GM12878 (cell line): ENCODE measurements at regions not wholly inside any gene's neighbourhood (a gene's known extent, or its start where the extent isn't known, plus 50 kb on each side); places are given as distances from the start of the nearest gene placed in this dataset.

ENCODE experiments used
- E2F8 ChIP-seq: fragments of 450-650 bp; IDR thresholded peaks from 2 replicates; pipeline ENCODE4 v1.6.1; 2018; ENCODE audit warnings: mild to moderate bottlenecking, low read depth, moderate library complexity; ENCODE audit not compliant: partially characterized antibody
- HSF1 ChIP-seq: fragments of 150-350 bp; IDR thresholded peaks from 2 replicates; pipeline ENCODE4 v1.6.1; 2014; ENCODE audit warnings: mild to moderate bottlenecking, low read depth, low read length
- JUND ChIP-seq: IDR thresholded peaks from 2 replicates; pipeline ENCODE4 v1.6.1; 2012; ENCODE audit warnings: low read depth, mild to moderate bottlenecking, low read length, improper control_type of control experiment, moderate library complexity
- MEF2B ChIP-seq: fragments of 450-650 bp; IDR thresholded peaks from 2 replicates; pipeline ENCODE4 v1.6.1; 2018; ENCODE audit warnings: mild to moderate bottlenecking, moderate library complexity; ENCODE audit not compliant: partially characterized antibody, poor library complexity, severe bottlenecking
- POU2F2 ChIP-seq: IDR thresholded peaks from 3 replicates; pipeline ENCODE4 v1.6.1; 2011; ENCODE audit warnings: low read depth, mild to moderate bottlenecking, low read length, borderline replicate concordance
- RAD51 ChIP-seq: fragments of 450-650 bp; IDR thresholded peaks from 2 replicates; pipeline ENCODE4 v1.6.1; 2016; ENCODE audit warnings: moderate library complexity, mild to moderate bottlenecking, inconsistent platforms
- RUNX3 ChIP-seq: IDR thresholded peaks from 2 replicates; pipeline ENCODE4 v1.6.1; 2012; ENCODE audit warnings: low read length, inconsistent platforms
- SIX5 ChIP-seq: IDR thresholded peaks from 2 replicates; pipeline ENCODE4 v1.6.1; 2011; ENCODE audit warnings: mild to moderate bottlenecking, low read depth, low read length, moderate library complexity; ENCODE audit not compliant: severe bottlenecking
- YY1 ChIP-seq: IDR thresholded peaks from 2 replicates; pipeline ENCODE4 v1.6.1; 2011; ENCODE audit warnings: low read depth, mild to moderate bottlenecking, low read length
- ZBTB33 ChIP-seq: fragments of 450-650 bp; IDR thresholded peaks from 2 replicates; pipeline ENCODE4 v1.6.1; 2017; ENCODE audit warnings: mild to moderate bottlenecking
- ZNF207 ChIP-seq: fragments of 450-650 bp; IDR thresholded peaks from 2 replicates; pipeline ENCODE4 v1.6.1; 2014; ENCODE audit warnings: antibody characterized with exemption, mild to moderate bottlenecking, borderline replicate concordance
- ZNF217 ChIP-seq: fragments of 450-650 bp; IDR thresholded peaks from 2 replicates; pipeline ENCODE4 v1.6.1; 2017; ENCODE audit warnings: antibody characterized with exemption, mild to moderate bottlenecking

- no peak for TF ChIP-seq ZBTB33
- no peak for TF ChIP-seq RUNX3
- TF ChIP-seq ZNF207, result no peak
- TF ChIP-seq ZNF217, result no peak
- TF ChIP-seq HSF1, result no peak
- no peak for TF ChIP-seq YY1
- TF ChIP-seq RAD51, result no peak
- no peak for TF ChIP-seq JUND
- no peak for TF ChIP-seq POU2F2
- TF ChIP-seq SIX5, result no peak
- no peak for TF ChIP-seq MEF2B
- no peak for TF ChIP-seq E2F8
These were observed 153.3 kb downstream of the BCOR start (continued) for GRCh38 chrX:39944416-39944815.
